ENCODE measurements at regions not wholly inside any gene's neighbourhood (a gene's known extent, or its start where the extent isn't known, plus 50 kb on each side); places are given as distances from the start of the nearest gene placed in this dataset.
"Not testable (repeated sequence)": the region's sequence is repeated elsewhere in the genome, so short reads cannot be mapped to it uniquely, and the experiment has no call there.

- no peak for DNase-seq
Measured at GRCh38 chr6:137788248-137788647, 78.8 kb upstream of the TNFAIP3 start.

GRCh38 chr6:137791281-137792159, 75.5 kb upstream of the TNFAIP3 start:
- peak; percentile 27 for DNase-seq

DNA sequence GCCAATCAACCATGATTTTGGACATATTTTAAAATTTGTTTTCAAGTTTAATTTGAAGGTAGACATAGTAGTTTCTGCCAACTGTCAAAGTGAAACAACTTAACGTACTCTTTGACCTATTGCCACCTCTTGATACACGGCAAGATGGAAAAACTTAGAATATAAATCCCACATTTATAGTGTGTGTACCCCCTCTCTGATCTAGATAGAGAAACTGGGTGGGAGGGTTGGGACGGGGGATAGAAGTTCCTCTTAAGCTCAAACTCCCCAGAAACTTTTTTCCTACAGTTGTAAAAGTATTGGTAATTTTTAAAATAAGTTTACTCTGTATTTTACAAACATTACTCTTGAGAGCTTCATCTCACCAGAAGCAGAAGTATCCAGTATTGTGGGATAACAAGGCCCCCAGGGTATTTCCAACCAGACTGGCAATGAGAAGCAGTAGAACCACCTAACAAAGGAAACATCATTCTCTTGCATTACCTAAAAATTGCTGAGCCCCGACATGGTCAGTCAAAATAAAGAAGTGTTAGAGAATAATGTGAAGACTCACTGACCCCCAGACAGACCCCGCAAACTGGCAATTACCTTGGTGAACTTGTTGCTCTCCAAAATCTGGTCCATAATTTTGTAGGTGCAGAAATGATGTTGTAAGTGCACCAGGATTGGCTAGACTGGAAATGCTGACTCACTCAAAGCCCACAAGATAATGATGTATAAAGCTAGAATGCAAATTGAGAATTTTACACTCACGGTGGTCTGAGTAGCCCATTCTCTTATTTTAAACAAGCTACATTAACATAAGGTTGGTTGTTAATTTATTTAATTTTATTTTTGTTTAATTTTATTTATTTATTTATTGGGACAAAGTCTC, 74.7 kb upstream of the TNFAIP3 start:
- DNase-seq, result no peak

DNA sequence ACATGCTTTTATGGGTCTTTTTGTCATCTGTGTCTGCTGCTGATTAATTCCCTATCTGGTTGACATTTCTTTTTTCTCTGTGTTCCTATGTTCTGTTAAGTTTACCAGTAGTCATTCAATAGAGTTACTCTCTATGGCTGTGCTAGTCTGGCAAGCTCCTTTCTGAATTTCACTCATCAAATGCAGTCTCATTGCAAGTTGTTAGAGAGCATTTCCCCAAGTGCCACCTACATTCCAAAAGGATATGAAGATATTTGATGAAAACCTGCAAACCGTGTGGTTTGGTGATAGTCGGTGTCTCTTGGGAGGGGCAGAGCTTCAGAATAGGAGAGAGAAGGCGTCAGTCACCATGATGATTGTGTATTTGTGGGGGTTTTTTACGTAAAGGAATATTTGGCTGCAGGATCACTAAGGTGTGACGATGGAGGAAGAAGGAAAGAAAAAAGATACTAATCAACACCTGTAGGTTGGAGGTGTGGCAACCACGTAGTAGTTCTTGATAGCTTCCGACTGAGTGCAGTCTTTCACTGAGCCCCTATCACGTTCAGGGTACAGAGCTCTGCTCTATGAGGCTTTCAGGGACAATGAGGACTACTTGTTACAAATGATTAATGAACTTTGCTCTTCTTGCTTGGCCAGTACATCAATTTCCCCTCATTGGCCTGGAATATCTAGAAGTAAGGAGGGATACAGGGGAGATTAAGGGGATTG, 73.1 kb upstream of the TNFAIP3 start:
- no peak for DNase-seq

DNA sequence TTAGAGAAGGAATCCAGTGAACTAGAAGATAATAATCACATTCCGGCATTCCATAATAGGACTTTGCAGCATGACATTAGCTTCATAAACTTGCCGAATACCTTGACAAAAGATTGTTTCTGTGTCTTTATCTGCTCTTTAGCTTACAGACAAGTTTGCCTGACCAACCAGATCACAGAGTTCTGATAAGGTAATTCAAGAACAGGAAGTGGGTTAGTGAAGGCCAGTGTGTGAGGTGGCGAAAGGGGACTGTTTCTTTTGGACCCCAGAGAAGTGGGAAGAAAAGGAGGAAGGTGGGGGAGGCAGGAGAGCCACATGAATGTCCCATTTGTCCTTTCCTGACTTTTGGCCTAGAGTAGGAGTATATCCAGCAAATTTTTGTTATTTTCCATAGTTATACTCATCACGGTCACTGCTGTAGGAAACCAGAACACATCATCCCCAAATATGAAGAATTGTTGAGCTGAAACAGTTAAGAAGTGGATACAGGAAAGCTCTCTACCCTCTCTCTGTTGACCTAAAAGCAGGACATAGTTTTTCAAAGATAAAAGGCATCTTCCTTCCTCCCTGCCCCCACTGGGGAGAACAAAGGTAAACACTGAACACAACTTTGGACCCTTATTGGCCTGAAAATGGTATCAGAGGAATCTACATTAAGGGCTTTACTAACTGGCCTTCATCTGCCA, 72.4 kb upstream of the TNFAIP3 start:
- no peak for DNase-seq

- no peak for DNase-seq
Measured at GRCh38 chr6:137795501-137795900, 71.6 kb upstream of the TNFAIP3 start.

DNA sequence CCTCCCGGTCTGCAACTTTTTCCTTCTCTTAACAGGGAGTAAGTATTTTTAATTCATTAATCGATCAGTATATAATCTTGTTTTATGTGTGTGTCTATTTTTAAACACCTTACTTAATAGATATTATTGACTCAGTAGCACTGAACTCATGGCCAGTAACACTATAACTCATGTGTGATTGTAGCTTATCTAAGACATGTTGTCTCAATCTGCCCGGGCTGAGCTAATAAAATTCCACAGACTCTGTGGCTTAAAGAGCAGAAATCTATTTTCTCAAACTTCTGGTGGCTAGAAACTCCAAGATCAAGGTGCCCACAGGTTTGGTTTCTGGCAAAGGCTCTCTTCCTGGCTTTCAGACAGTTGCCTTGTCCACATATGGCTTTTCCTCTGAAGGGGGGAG, 68.8 kb upstream of the TNFAIP3 start:
- no peak for DNase-seq

DNA sequence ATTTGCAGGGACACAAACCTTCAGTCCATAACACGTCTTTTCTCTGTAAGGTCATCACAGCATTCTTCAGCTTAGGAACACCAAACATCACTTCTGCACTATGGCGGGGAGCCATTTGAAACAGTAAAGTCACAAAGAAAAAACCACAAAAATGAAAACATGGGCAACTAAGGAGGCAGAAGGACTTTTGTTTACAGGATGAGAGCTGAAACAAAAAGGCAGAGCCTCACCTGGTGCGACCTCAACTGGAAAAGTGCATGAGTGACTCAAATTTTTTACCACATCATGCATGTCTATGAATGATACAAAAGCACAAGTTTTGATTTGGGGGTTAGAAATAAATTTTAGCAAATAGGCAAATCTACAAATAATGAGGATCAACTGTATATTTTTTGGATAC, 68.2 kb upstream of the TNFAIP3 start:
- no peak for DNase-seq

- DNase-seq, result peak; percentile 90
Measured at GRCh38 chr6:137799950-137800568, 67.0 kb upstream of the TNFAIP3 start.

DNA sequence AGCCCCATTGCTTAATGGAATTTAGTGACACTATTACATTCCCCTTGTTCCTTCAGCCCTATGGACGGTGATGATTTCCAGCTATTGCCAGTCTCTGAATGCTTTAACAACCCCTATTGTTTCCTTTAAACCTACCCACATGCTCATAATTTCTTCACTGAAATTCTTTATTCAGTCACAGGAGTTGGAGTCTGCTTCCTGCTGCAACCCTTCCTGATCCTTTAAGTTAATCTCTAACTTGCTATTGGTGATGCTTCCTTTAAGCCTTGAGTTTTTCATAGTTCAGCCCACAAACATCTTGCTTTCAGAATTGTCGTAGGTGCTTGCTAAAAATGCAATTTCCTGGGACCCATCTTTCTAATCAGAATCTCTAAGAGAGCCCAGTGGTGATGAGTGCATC, 66.3 kb upstream of the TNFAIP3 start:
- DNase-seq, result no peak

DNA sequence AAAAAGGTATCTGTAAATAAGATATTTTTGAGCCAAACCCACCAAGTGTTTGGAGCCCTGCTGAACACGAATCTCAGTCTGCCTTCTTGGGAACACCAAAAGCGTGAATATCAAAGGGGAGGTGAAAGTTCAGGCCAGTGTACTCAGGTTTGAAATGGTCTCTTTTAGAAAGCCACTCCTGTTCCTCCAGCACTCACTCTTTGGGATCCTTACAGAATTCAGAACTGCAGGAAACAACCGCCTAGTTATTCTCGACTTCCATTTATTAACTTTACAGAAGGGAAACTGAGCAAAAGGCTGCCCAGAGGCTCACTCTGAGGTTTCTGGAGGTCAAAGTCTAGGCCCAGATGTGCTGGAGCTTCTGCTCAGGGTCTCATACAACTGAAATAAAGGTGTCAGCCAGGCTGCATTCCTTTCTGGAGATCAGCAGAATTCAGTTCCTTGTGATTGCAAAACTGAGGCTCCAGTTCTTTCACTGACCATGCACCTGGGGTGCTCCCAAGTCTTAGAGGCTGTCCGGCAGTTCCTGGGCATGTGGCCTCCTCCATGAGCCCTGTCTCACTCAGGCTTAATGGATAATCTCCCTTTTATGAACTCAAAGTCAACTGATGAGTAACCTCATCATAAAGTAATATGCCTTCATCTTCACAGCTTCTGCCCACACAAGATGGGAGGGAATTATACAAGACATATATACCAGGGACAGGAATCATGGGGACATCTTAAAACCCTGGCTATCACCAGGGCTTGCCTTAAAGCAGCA, 65.5 kb upstream of the TNFAIP3 start:
- no peak for DNase-seq

- DNase-seq, result no peak
Measured at GRCh38 chr6:137802408-137803182, 64.5 kb upstream of the TNFAIP3 start.

- DNase-seq, result no peak
Measured at GRCh38 chr6:137804637-137805036, 62.4 kb upstream of the TNFAIP3 start.

- no peak for DNase-seq
Measured at GRCh38 chr6:137805622-137806021, 61.4 kb upstream of the TNFAIP3 start.

GRCh38 chr6:137806914-137807682, 60.0 kb upstream of the TNFAIP3 start:
- no peak for DNase-seq

DNA sequence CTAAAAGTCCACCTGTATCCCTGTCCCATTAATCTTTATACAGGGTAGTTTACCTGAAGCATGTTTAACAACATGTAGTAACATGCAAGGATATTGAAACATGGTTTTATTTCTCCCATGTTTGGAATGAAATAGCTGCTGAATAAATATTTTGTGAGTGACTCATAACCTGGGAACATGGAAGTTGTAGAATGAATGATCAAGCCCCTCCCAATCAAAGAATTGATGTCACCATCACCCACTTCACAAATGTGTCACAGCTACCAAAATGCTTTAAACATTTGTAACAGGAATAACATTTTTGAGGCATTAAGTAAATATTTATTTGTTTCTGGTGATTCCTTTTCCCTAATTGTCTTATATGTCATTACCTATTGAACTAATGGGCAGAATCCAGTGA, 58.9 kb upstream of the TNFAIP3 start:
- DNase-seq, result no peak

DNA sequence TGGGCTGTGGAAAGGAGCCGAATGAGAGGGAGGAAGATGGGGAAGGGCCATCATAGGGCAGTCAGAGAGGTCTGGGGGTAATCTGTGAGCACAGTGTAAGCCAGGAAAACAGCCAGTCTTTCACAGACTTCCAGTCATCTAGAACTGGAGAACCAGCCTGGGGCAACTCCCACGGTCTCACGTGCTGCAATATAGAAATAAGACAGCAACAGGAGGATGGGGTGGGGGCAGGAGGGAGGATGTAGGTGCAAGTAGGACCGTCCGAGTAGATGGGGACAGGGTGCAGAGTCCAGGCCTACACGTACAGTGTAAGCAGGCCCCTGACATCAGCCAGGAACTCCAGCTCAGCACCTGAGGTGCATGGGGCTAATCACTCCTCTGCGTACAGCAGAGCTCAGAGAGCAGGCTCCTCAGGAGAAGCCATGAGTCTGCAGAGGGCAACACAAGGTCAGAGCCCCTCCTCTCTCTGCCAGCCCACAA, 58.2 kb upstream of the TNFAIP3 start:
- DNase-seq, result no peak

DNA sequence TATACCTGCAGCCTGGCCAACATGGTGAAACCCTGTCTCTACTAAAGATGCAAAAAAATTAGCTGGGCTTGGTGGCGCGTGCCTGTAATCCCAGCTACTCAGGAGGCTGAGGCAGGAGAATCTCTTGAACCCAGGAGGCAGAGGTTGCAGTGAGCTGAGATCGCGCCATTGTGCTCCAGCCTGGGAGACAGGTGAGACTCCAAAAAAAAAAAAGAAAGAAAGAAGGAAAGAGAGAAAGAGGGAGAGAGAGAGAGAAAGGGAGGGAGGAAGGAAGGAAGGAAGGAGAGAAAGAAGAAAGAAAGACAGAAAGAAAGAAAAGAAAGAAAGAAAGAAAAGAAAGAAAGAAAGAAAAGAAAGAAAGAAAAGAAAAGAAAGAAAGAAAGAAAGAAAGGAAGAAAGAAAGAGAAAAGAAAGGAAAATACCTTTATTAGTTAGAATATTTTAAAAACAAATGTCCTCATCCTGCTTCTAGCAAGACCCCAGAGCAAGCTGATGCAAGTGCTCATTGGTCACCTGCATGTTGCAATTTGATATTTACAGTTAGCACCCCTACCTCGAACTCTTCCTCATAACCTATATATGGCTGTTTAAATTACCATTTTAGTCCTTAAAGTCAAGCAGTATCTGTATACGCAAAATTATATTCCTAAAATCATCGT, 57.0 kb upstream of the TNFAIP3 start:
- not testable (repeated sequence) for DNase-seq

DNA sequence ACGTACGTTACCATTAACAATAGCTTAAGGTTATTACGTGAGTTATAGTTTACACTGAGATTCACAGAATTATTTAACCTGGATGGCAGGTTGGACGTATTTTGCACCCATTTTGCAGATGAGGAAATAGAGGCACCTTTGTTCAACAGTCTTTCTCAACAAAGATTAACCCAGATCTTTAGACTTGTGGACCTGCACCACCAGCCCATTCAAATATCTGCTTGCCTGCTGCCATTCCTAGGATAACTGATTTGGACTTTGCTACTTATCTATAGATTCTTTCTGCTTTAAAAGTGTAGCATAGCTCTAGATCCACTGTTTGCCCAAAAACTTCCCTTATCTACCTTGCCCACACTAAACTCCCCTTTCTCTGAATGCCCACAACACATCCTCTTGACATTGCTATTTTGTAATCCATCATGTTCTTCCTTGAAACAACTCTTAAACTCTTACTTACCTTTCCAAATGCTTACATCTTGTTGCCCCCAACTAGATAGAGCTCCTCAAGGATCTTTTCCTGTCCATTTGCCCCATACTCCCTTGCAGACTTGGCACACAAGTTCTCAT, 56.4 kb upstream of the TNFAIP3 start:
- DNase-seq, result no peak

Measured in CD4-positive, alpha-beta T cell treated with Interleukin-10 for 1 hour (primary cell).